ENCODE measurements at regions not wholly inside any gene's neighbourhood (a gene's known extent, or its start where the extent isn't known, plus 50 kb on each side); places are given as distances from the start of the nearest gene placed in this dataset.
"Not testable (repeated sequence)": the region's sequence is repeated elsewhere in the genome, so short reads cannot be mapped to it uniquely, and the experiment has no call there.

DNA sequence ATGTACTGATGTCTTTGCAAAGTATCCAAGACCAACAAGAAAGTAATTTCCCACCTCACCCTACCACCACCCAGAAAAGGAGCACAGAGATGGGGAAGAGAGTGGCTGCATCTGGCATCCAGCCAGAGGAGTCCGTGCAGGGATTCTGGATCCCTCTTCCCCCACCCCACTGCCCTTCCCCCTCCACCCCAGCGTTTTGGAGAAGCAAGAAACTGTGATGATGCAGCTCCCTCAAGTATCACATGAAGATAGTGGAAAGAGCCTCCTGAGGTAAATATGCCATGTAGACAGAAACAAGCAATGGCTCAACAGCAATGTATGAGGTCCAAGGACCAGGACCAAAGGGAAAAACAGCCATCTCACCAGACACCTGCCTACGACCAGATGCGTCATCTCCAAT, 153.8 kb downstream of the DEPDC1B start:
- DNase-seq (ENCODE audit: low spot score): no peak

DNA sequence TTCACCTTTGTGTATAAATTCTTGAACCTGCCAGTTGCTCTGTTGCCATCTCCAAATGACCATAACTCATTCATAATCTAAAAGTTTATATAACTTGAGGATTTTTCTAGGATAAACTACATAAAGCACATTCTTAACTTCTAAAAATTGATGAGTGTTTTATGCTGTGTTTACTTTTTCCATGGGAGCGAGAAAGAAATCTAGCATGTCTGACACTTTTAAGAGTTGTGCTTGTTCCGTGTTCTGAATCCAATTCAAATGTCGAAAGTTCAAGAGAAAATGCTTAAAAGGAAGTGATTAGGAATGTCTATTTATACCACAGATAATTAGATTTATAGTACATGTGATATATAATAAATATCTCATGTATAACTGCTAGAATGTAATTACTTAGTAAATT, 154.4 kb downstream of the DEPDC1B start:
- DNase-seq (ENCODE audit: low spot score): no peak

DNA sequence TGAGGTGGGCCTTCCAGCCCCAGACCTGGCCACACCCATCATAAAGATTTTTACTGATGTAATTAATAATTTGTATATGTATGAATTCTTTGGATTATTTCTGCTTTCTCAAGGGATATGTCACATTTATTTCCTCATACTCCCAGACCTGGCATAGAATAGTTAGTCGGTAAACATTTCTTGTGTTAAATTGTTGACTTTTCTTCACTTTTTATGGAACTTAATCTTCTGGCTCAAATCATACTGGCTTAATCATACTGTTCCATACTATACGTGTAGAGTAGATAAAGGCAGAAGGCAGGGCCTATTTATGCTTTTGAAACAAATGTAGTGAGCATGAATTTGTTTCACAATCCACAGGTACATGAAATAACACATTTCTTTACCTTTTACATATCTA, 155.8 kb downstream of the DEPDC1B start:
- DNase-seq (ENCODE audit: low spot score): no peak

DNA sequence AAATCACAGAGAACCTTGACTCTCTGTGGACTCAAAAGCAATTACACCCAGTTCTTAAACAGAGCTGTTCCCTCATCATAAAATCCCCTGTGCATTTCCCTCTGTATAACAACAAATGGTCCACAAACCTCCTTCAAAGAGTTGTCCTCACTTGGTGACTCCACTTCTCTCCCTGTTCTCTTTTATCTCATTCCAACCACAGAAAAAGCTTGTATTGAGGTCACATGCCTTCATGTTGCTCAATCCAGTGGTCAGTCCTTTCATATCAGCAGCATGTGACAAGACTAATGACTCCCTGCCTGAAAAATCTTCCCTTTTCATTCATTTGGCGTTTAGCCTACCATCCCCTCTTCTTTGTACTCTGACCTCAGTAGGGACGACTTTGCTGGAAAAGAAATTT, 158.0 kb downstream of the DEPDC1B start:
- DNase-seq (ENCODE audit: low spot score): no peak

DNA sequence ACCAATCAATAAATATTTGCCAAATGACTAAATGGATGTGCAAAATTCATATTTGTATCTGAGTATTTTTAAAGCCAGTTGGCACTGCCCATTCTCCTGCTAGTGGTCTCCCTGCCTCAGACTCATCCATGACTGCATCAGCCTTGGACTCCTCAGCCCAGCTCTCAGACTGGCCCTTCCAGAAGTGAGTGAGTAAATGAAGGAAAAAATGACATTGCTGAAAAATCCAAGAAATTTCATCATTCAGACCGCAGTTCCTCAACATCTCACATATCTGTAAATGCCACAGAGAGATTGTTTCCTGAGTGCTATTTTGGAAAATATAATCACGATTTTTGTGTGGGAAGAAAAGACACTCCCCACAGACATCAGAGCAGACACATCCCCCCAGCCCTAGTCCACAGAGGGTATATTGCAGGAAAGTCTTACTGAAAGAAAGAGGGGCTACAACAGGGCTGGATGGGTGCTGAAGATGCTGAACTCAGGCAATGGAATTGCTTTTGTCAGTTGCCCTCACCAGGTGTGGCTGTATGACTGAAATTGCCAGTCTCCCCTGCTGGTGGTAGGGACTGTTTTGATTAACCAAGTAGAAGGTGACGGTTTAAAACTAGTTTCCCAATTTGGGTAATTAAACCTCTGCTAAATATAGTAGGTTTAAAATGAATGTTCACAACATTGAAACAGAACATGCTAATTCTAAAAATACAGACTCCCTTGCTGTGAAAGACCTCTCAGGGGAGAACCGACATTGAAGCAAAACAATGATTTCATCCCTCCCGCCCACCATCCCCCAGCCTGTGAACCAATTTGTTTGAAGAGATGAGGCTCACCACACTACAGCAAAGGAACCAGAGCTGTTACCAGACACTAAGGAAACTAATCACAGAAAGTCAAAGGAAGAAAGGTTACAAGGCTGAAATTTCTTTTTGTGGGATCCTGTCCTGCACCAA, 158.8 kb downstream of the DEPDC1B start:
- DNase-seq (ENCODE audit: low spot score): no peak

DNA sequence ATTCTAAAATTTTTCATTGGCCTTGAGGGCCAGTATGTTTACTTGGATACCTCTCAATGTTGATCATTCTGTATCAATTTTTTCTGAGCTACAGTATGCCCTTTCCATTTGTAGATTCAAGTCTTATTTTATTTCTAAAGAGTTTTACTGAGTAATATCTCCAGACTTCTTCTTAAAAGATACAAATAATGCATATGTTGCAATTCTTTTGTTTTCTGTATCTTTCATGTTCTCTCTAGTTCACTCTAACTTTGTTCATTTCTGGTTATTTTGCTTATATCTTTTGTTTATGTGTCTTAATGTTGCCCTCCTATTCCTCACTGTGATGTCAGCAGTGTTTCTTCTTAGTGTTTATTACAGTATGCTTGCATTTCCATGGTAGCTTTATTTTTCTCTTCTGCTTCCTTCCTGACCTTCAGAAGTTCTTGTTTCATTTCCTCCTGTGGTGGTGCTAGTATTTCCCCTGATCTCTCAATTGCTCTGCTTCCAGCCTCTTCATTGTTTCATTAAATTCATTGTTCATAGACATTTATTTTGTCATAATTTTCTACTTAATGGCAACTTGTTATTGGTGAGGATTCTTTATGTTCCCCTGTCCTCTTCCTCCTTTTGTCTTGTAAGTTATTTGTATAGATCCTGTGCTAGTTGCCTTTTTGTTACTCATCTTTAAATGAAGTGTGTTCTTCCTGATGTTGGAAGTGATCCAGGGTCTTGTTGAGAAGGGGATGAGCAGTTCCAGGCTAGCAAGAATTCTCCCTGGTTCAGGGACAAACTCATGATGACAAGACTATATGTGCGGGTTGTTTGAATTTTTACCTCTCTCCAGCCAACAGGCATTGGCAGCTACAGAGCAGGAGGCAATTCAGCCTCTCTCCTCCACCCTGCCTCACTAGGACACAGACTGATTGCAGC, 160.8 kb downstream of the DEPDC1B start:
- no peak for DNase-seq (ENCODE audit: low spot score)

DNA sequence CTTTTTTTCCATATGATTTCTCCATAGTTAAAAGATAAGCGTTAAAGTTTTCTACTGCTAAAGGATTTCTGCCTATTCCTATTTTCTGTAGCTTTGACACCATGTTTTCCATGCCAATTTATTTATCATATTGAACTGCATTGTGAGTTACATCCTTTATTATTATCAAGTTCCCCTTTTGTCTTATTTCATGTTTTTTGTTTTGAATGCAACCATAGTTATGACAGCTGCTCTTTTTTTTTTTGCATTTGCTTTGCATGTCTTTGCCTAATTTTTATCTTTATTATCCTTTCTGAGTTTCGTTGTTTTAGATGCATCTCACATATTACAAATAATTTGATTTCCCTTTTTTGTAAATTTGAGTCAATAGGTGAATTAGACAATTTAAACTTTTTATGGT, 161.5 kb downstream of the DEPDC1B start:
- no peak for DNase-seq (ENCODE audit: low spot score)

DNA sequence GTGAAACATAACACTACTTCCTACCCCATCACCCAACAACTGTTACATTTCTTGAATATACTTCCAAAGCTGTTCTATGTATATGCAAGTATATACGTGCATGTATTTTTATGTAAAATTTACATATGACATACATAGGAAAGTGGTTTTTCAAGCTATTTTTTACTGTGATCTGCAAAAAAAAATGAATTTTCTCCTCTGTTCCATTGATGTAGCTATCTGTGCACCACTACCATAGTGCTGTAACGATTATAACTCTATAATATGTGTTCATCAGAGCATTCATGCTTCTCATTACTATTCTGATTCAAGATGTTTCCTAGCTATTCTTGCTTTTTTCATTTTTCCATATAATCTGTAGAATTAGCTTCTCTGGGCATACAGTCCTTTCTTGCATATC, 164.0 kb downstream of the DEPDC1B start:
- DNase-seq (ENCODE audit: low spot score): no peak

DNA sequence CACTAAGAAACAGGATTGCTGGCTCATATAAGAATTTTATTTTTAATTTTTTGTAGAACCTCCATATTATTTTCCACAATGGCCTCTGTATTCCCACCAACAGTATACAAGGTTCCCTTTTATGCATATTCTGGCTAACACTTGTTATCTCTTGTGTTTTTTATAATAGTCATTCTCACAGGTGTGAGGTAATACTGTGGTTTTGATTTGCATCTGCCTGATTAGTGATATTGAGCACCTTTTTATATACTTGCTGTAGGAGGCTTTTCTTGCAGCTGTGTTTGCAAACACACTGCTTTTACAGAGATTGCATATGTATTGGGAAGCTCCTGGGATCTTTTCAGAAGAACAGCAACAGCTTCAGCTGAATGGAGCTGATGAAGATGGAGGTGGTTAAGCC, 164.8 kb downstream of the DEPDC1B start:
- no peak for DNase-seq (ENCODE audit: low spot score)

DNA sequence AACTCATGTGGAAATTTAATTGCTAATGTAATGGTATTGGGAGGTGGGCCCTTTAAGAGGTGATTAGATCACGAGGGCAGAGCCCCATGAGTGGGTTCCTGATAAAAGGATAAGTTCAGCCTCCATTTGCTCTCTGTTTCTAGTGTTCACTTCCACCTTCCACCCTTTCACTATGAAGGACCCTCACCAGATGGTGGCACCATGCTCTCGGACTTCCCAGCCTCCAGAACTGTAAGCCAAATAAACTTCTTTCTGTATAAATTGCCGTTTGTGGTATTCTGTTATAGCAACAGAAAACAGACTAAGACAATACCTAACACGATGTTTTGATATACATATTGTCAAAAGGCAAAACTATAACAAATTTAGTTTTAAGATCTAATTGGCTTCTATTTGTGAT, 166.2 kb downstream of the DEPDC1B start:
- no peak for DNase-seq (ENCODE audit: low spot score)

DNA sequence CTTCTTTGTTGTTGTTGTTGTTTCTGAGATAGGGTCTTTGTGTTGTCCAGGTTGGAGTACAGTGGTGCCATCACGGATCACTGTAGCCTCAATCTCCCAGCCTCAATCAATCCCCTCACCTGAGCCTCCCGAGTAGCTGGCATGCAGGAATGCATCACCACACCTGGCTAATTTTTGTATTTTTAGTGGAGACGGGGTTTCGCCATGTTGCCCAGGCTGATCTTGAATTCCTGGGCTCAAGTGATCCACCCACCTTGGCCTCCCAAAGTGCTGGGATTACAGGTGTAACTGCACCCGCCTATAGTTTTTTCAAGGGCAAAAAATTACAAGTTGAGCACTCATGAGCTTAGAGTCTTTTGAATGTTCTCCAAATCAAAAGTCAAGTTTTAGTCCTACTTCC, 167.2 kb downstream of the DEPDC1B start:
- DNase-seq (ENCODE audit: low spot score): not testable (repeated sequence)

DNA sequence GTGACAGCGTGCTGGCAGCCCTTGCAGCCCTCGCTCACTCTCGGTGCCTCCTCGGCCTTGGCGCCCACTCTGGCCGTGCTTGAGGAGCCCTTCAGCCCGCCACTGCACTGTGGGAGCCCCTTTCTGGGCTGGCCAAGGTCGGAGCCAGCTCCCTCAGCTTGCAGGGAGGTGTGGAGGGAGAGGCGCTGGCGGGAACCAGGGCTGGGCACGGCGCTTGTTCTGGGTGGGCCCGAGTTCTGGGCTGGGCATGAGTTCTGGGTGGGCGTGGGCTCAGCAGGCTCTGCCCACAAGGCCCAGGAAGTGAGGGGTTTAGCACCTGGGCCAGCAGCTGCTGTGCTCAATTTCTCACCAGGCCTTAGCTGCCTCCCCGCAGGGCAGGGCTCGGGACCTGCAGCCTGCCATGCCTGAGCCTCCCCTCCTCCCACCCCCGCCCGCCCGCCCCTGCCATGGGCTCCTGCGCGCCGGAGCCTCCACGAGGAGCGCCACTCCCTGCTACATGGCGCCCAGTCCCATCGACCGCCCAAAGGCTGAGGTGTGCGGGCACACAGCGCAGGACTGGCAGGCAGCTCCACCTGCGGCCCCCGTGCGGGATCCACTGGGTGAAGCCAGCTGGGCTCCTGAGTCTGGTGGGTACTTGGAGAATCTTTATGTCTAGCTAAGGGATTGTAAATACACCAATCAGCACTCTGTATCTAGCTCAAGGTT, 169.7 kb downstream of the DEPDC1B start:
- DNase-seq (ENCODE audit: low spot score): not testable (repeated sequence)

DNA sequence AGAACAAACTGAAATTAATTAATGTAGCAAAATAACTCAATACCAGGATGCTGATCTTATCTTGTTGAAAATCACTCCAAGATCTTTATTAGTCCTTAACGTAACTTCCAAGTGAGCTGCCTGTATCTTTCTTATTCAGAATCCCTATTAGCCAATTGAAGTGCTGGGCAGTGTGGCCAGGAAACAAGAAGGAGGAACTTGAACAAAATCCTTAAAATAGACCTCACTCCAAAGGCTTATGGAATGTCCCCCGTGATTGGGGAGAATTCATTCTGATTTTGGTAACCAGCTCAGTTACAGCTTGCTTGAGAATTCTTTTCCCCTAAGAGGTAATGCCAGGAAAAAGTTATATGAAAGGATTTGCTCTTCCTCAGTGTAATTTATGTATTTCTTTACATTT, 171.0 kb downstream of the DEPDC1B start:
- no peak for DNase-seq (ENCODE audit: low spot score)

DNA sequence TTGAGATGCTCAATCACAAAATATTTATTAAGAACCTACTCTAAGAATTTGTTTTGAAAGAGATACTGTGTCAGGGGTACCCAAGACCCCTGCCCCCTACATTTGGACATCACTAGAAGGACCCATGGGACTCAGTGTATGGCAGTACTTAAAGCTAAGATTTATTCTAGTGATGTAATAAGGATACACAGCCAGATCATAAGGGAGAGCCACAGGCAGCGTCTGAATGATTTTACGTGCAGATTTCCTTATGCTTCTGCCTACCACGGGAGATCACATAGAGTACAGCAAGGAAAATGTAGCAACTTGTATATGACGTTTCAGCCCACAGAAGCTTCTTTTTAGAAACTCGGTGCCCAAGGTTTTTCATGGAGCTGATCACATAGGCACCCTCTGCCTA, 172.9 kb downstream of the DEPDC1B start:
- DNase-seq (ENCODE audit: low spot score): no peak

DNA sequence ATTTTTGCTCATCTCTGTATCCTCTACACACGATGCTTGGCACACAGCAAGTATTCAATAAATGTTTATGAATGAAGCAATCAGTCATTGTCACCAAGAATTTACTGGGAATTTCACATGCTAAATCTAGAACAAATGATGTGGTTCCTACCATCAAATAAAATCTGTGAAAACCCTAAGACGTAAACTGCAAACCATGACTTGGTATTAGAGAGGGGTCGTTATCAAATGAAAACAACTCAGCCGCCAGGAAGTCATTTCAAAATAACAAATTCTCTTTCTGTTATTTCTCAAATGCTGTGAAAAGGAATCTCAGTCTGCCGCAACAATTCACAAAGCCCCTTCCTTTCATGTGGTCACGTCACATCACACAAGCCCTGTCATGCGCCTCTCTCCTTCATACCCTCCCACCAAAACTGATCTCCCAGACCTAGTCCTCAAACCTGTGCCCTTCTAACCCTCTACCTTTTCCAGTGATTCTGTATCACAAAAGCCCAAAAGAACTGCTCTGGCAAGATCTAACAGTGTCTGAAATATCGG, 173.6 kb downstream of the DEPDC1B start:
- no peak for DNase-seq (ENCODE audit: low spot score)

DNA sequence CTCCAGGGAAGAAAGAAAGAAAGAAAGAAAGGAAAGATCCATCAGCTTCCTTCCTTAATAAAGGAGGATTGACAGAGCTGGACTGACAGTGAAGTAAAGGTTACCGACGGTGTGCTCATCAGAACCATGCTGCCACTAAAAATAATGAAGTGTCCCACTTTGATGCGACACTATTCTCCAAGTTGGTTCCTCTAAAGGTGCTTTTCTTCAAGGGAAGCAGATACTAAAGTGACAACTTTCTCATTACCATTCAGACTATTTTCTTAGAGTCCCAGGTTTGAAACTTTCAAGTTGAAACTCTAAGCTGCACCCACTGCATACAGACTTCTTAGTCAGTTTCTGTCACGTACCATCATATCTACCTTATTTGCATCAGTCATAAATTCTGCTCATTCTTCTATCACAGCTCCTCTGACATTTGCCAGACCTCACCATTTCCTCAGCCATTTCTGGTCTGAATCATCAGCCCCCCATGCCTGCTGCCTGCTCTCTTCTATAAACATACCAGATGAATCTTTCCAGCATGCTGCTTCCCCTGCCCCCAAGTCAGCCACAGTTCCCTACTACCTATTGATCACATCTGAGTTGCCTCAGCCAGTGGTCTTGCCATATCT, 177.6 kb downstream of the DEPDC1B start:
- no peak for DNase-seq (ENCODE audit: low spot score)

DNA sequence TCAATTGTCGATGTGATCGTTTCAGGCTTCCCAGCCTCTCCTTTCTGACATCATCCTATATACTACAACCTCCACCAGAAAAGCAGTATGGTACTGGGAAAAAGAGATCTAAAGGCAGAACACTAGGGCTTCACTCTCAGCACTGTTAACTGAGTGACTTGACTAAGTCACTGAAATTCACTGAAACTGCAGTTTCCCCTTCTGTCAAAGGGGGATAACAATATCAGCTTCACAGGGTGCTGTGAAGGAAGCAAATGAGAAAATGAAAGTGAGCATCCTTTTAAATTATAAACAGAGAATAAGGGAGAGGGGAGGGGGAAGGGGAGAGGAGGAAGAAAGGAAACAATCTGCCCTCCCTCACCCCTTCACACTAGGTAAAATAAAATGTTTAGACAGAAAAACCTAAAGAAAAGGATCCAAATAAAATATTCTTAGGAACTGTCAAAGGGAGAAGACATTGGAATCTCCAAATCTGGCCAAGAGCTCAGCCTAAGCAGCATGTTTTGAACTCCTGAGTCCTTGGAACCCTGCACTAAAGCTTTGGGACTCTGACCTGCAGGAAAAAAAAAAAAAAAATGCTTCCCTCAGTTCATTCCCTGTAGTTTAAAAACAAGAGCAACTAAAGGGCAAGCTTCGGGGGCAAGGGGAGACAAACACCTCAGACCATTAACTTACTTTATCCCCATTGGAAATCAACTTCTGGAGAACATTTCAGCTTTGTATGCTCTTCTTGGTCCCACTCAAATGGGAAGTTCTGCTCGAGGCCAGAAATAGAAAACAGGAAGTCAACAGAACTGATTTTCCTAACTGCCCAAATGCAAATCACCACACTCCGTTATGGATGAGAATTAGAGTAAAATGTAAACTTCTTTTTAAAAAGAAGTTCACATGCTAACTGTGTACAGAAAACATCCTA, 178.3 kb downstream of the DEPDC1B start:
- DNase-seq (ENCODE audit: low spot score): no peak

DNA sequence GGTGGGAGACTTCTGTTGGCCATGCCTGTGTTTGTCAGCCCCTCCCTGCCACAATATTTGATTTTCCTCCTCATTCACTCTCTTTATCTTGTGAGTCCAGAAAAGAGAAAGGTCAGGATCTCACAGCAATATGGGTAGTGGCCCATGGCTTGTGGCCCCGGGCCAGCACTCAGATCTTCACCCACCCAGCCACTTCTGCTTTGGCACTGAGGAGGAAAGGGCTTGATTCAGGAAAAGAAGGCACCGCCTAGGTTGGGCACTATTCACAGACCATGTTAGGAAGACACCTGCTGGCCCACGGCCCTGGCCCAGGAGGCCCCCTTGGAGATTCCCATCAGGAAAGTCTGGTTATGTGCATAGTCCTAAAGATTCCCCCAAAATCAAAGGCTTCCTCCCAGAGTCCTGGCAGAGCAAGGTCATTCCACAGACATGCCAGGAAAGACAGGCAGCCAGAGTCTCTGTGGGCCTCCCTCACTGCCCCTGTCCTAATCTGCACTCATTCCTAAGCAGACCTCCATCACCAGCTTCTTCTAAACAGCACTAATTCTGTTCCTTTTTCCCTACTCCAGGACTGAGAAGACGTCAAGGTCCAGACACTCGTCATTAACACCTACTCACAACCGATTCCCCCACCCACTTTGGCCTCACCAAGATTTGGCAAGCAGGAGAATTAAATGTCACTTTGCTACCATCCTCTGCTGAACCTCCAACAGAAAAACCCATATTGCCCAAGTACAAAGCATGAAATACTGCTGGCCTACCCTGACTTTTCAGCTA, 179.3 kb downstream of the DEPDC1B start:
- DNase-seq (ENCODE audit: low spot score): no peak

DNA sequence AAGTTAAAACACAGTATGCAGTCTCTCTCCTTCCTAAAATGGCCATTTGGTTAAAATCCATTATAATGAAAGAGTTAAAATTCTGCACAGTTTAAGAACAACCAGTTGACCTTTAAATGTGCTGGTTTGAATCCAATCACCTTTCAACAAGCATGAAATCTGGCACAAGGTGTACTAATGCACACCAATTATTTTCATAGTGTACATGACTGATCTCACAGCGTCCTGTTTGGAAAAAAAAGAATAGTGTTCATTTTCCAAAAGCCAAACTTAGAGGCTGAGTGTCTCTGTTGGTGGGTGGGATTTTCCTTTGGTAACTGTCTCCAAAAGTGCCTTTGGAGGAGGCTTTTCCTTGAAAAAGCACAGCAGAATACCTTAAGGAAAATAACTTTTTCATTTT, 180.6 kb downstream of the DEPDC1B start:
- DNase-seq (ENCODE audit: low spot score): no peak

DNA sequence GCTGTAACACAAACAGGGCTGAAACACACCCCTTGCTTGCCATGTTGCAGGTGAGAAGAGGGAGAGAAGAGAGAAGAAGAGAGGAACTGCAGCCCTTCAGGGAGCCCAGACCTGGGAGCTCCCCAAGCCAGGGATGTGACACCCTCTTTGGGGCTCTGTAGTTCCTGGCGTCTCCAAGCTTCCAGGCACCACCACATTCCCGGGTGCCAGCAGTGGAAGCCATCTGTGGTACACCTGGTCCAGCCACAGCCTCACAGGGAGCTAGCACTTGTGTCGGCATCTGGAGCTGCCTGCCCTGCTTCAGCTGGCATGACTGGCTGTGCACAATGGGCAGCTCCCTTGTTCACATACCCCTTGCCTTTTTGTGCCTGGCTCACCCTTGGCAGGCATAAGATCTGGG, 182.1 kb downstream of the DEPDC1B start:
- no peak for DNase-seq (ENCODE audit: low spot score)

Measured in ureter (tissue), 1 donor.